OCI-LY3 (cell line): ENCODE measurements at regions not wholly inside any gene's neighbourhood (a gene's known extent, or its start where the extent isn't known, plus 50 kb on each side); places are given as distances from the start of the nearest gene placed in this dataset.

Experiments
- H2AFZ ChIP-seq: fragments of 200-600, 300-600 bp; shearing (Covaris generic); 2 replicates; pipeline ENCODE4 v1.6.0; 2014; ENCODE audit warnings: antibody characterized with exemption, low read depth, low read length
- H3K27ac ChIP-seq: fragments of 200-600, 300-600 bp; sonication (generic); 2 replicates; pipeline ENCODE4 v1.5.1; 2014; ENCODE audit warnings: mild to moderate bottlenecking, low read length, moderate library complexity, mixed read lengths
- H3K27me3 ChIP-seq: fragments of 200-600, 300-600 bp; sonication (generic); 2 replicates; pipeline ENCODE4 v1.6.1; 2014; ENCODE audit warnings: low read depth, low read length, mixed read lengths
- H3K36me3 ChIP-seq: fragments of 200-600, 300-600 bp; sonication (generic); replicated peaks from 2 replicates; pipeline ENCODE3; 2014; ENCODE audit warnings: low read depth, low read length, mixed read lengths
- H3K4me1 ChIP-seq: fragments of 300-600, 200-600 bp; sonication (generic); 2 replicates; pipeline ENCODE4 v1.6.1; 2014; ENCODE audit warnings: low read length, mixed read lengths
- H3K4me2 ChIP-seq: fragments of 200-600, 300-600 bp; sonication (generic); 2 replicates; pipeline ENCODE4 v1.6.1; 2014; ENCODE audit warnings: low read length, mixed read lengths
- H3K4me3 ChIP-seq: fragments of 300-600, 200-600 bp; sonication (generic); 2 replicates; pipeline ENCODE4 v1.5.1; 2014; ENCODE audit warnings: antibody characterized with exemption, mild to moderate bottlenecking, low read length, moderate library complexity
- H3K79me2 ChIP-seq: fragments of 300-600, 200-600 bp; shearing (Covaris generic); 2 replicates; pipeline ENCODE4 v1.6.1; 2014; ENCODE audit warnings: mild to moderate bottlenecking, low read length, mixed read lengths
- H3K9ac ChIP-seq: fragments of 300-600, 200-600 bp; shearing (Covaris generic); 2 replicates; pipeline ENCODE4 v1.6.0; 2014; ENCODE audit warnings: mild to moderate bottlenecking, low read length, moderate library complexity
- H3K9me3 ChIP-seq: fragments of 200-600, 300-600 bp; shearing (Covaris generic); 2 replicates; pipeline ENCODE4 v1.6.1; 2014; ENCODE audit warnings: low read length, mixed read lengths; ENCODE audit not compliant: insufficient read depth
- H4K20me1 ChIP-seq: fragments of 200-600, 300-600 bp; sonication (generic); 2 replicates; pipeline ENCODE4 v1.6.1; 2016; ENCODE audit warnings: low read length, mixed read lengths; ENCODE audit not compliant: insufficient read depth
- EZH2phosphoT487 ChIP-seq: fragments of 200-600 bp; shearing (Covaris generic); IDR thresholded peaks from 2 replicates; pipeline ENCODE4 v1.6.1; 2018; ENCODE audit warnings: antibody characterized with exemption, mixed run types, low read depth
- TF ChIP-seq, protein P1 (sequence below): fragments of 200-600, 300-600 bp; sonication (generic); IDR thresholded peaks from 2 replicates; pipeline ENCODE4 v1.5.1; 2014; ENCODE audit warnings: antibody characterized with exemption, low read length, low read depth

DNA sequence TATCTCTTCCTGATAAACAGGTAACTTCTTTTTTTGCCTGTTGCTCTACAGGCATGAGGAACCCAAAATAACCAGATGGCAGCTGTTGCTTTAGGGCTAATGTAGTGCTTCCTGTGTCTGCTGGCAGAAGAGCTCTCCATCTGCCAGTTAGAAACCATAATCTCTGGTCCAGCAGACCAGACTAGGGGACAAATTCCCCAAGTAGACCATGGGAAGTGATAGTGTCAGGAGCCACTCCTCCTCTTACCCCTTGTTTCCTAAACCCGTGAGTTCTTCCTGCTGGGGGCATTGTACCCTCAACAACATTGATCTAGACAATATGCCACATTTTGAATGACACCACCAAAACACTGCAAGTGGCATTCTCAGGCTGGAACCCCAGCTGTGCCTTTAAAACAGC is 135.9 kb downstream of the DLEU7 start:
- H2AFZ ChIP-seq = no peak overlapping the region
- H3K27me3 ChIP-seq = no peaks in the 10 kb centered on the region
- no peak overlapping the region for H3K4me3 ChIP-seq
- H3K27ac ChIP-seq = no peak overlapping the region
- H3K9me3 ChIP-seq = no peaks in the 10 kb centered on the region
- TF ChIP-seq, protein P1, sequence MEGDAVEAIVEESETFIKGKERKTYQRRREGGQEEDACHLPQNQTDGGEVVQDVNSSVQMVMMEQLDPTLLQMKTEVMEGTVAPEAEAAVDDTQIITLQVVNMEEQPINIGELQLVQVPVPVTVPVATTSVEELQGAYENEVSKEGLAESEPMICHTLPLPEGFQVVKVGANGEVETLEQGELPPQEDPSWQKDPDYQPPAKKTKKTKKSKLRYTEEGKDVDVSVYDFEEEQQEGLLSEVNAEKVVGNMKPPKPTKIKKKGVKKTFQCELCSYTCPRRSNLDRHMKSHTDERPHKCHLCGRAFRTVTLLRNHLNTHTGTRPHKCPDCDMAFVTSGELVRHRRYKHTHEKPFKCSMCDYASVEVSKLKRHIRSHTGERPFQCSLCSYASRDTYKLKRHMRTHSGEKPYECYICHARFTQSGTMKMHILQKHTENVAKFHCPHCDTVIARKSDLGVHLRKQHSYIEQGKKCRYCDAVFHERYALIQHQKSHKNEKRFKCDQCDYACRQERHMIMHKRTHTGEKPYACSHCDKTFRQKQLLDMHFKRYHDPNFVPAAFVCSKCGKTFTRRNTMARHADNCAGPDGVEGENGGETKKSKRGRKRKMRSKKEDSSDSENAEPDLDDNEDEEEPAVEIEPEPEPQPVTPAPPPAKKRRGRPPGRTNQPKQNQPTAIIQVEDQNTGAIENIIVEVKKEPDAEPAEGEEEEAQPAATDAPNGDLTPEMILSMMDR = no peak
- TF ChIP-seq EZH2phosphoT487 = no peak
- no peak overlapping the region for H3K9ac ChIP-seq
- no peaks in the 10 kb centered on the region for H3K79me2 ChIP-seq
- H3K4me1 ChIP-seq = no peaks in the 10 kb centered on the region
- H3K4me2 ChIP-seq = no peak overlapping the region
- no peaks in the 10 kb centered on the region for H3K36me3 ChIP-seq
- no peaks in the 10 kb centered on the region for H4K20me1 ChIP-seq

DNA sequence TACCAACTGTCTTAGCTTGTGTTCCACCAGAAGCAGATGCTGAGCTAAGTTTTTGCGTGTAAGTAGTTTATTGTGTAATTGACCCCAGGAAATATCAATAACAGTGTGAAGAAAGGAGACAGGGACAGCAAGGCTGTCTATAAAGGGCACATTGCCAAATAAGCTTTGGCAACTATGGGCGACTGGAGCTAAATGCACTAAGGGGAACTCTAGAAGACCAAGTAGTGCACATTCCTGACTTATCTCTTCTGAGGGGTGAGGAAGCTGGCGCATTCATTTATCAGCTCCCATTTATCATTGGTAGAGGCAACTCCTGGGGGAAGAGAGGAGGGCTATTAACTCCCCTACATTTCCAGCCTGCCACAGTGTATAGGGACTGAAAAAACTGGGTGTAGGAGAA is 135.0 kb downstream of the DLEU7 start:
- Histone ChIP-seq H3K9ac (no peak overlapping the region), H4K20me1 (no peaks in the 10 kb centered on the region), H3K9me3 (no peaks in the 10 kb centered on the region), H3K4me1 (no peaks in the 10 kb centered on the region), H2AFZ (no peak overlapping the region), H3K4me2 (no peak overlapping the region), H3K36me3 (no peaks in the 10 kb centered on the region), H3K27ac (no peak overlapping the region), H3K27me3 (no peaks in the 10 kb centered on the region), H3K79me2 (no peaks in the 10 kb centered on the region), H3K4me3 (no peak overlapping the region)
- TF ChIP-seq EZH2phosphoT487 = no peak
- TF ChIP-seq, protein P1 = no peak

DNA sequence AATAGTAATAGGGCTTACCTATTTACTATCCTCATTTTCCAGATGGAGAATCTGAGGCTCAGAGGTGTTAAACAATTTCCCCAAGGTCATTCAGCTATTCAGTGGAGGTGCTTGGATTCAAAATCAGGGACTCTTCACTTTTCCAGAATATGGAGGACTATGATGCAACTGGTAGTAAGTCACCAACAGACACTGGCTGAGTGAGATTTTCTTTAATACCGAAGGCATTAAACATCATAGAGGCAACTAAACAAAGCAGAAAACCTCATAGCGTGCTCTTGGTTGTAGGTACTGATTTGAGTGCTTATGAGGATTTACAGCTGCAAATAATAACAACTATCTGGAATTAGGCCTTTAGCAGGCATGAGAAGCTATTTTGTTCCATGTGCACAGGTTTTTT is 134.4 kb downstream of the DLEU7 start:
- no peak overlapping the region for H3K27ac ChIP-seq
- H3K4me1 ChIP-seq = no peaks in the 10 kb centered on the region
- H2AFZ ChIP-seq = no peak overlapping the region
- no peaks in the 10 kb centered on the region for H3K79me2 ChIP-seq
- no peaks in the 10 kb centered on the region for H4K20me1 ChIP-seq
- no peaks in the 10 kb centered on the region for H3K36me3 ChIP-seq
- TF ChIP-seq, protein P1 = no peak
- no peak for TF ChIP-seq EZH2phosphoT487
- H3K9me3 ChIP-seq = no peaks in the 10 kb centered on the region
- H3K9ac ChIP-seq = no peak overlapping the region
- H3K4me2 ChIP-seq = no peak overlapping the region
- no peaks in the 10 kb centered on the region for H3K27me3 ChIP-seq
- H3K4me3 ChIP-seq = no peak overlapping the region

DNA sequence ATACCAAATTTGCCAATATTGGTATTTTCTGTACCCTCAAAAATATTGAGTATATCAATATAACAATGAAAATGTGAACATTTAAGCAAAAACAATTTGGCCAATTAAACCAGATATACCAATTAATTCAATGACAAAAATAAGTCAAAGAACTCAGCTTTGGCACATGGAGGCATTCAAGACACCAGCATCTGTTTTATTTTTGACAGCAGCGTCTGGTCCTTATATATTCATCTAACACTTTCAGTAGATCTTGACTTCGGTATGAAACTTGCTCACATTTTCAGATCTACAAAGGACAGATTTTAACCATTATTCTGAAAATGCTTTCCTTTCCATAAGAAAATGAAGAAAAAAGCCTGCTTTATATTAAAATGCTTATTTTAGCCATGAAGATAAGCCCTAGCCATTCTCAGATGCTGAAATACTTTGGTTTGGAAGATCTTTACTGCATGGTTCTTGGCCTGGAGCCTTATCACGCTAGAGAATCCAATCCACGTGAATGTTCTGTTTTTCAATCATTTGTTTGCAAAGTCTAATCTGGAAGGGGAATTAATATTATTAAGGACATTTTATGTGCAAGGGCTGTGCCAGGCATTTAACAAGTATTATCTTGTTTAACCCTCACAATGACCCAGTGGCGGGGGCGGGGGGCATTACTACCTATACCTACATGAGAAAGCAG is 132.2 kb downstream of the DLEU7 start:
- Histone ChIP-seq H3K9ac (no peak overlapping the region), H3K79me2 (no peaks in the 10 kb centered on the region), H2AFZ (no peak overlapping the region), H3K36me3 (no peaks in the 10 kb centered on the region), H3K27ac (no peak overlapping the region), H4K20me1 (no peaks in the 10 kb centered on the region), H3K4me1 (no peaks in the 10 kb centered on the region), H3K4me2 (no peak overlapping the region), H3K27me3 (no peaks in the 10 kb centered on the region), H3K9me3 (no peaks in the 10 kb centered on the region), H3K4me3 (no peak overlapping the region)
- TF ChIP-seq, protein P1 = no peak
- TF ChIP-seq EZH2phosphoT487 = no peak
